ENCODE measurements at regions not wholly inside any gene's neighbourhood (a gene's known extent, or its start where the extent isn't known, plus 50 kb on each side); places are given as distances from the start of the nearest gene placed in this dataset.
A peak's percentile ranks its signal among the peaks of the same experiment; 100 is the strongest.

DNA sequence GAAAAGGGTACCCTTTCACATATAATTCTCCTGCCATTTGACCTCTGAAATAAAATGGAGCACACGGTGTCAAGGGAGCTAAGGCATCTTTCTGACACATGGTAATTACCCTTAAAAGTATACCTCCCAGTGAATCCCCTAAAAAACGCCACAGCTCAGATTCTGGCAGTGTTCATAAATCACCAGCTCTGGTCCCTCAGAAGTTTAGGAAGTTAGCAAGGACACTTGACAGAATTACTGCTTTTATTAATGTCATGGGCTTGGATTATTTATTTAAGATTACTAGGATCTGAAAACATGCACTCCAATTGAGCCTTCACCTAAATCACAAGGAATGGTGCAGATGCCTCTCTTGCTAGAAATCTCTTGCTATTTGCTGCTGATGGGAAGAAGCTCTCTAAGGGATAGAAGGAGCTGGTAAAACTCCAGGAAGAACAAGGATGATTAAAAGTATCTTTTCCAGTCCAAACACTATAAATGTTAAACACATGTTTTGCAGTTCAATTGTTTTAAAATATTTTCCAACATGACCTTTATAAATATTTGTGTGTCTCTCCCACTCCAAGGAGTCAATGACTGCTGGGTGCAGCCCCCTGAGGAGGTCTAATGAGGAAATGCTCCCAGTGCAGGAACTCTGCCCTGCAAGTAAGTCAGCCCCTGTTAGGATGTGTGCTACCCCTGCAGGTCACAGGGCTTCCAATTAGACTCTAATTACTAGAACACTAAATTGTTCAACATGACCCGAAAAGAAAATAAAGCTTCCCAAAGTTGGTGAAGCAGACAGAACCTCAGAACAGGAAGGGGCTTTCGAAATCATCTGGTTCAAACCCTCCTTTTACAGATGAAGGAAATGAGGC lies 230.3 kb downstream of the TFAP2A start:
- ChIA-PET CTCF (no interaction called here), POLR2A (ENCODE audit: unreplicated experiment) (no interaction called here)
- H3K9ac ChIP-seq (ENCODE audit: low read length): no peak overlapping the region
- H3K9me3 ChIP-seq (ENCODE audit: low read length): no peaks in the 10 kb centered on the region
- H3K27ac ChIP-seq (ENCODE audit: low read length): no peak overlapping the region
- no peak for DNase-seq
- no peaks in the 10 kb centered on the region for H4K20me1 ChIP-seq (ENCODE audit: low read length)
- no peaks in the 10 kb centered on the region for H3K9me2 ChIP-seq (replicated peaks; ENCODE audit: low read length)
- H2AFZ ChIP-seq (ENCODE audit: low read length): no peak overlapping the region
- no peaks in the 10 kb centered on the region for H3K79me2 ChIP-seq (ENCODE audit: low read length)
- ATAC-seq: no peak
- H3F3A ChIP-seq (ENCODE audit: low read length, unreplicated experiment): no peaks in the 10 kb centered on the region
- TF ChIP-seq EZH2 (IDR thresholded peaks at IDR 0.05; ENCODE audit: low read length, unreplicated experiment) (no peak), CTCF (conservative IDR thresholded peaks at IDR 0.05; ENCODE audit: low read depth, low read length) (no peak), EZH2phosphoT487 (IDR thresholded peaks at IDR 0.05; ENCODE audit: borderline replicate concordance, low read length) (no peak)
- no peaks in the 10 kb centered on the region for H3K27me3 ChIP-seq (ENCODE audit: low read length)
- no peak overlapping the region for H3K4me2 ChIP-seq (ENCODE audit: low read length)
- intact Hi-C loops (cut with micrococcal nuclease): no loop called here
- H3K4me3 ChIP-seq (ENCODE audit: low read length): no peak overlapping the region
- no peaks in the 10 kb centered on the region for H3K36me3 ChIP-seq (ENCODE audit: low read depth, low read length)
- H3K4me1 ChIP-seq (ENCODE audit: insufficient read depth, low read length): peaks cover 10% of the 10 kb centered on the region
- no TSS peak for BruUV-seq (replicated peaks)

- BruUV-seq (replicated peaks): no TSS peak
- Histone ChIP-seq H3K27ac (ENCODE audit: low read length) (no peak overlapping the region), H3K4me3 (ENCODE audit: low read length) (no peak overlapping the region), H3K4me2 (ENCODE audit: low read length) (no peak overlapping the region), H3K9me3 (ENCODE audit: low read length) (no peaks in the 10 kb centered on the region), H3K27me3 (ENCODE audit: low read length) (no peaks in the 10 kb centered on the region), H3K36me3 (ENCODE audit: low read depth, low read length) (no peaks in the 10 kb centered on the region), H3K9ac (ENCODE audit: low read length) (no peak overlapping the region), H3F3A (ENCODE audit: low read length, unreplicated experiment) (peaks cover 3% of the 10 kb centered on the region), H4K20me1 (ENCODE audit: low read length) (no peaks in the 10 kb centered on the region), H3K9me2 (replicated peaks; ENCODE audit: low read length) (no peaks in the 10 kb centered on the region), H3K4me1 (ENCODE audit: insufficient read depth, low read length) (peaks cover 26% of the 10 kb centered on the region), H2AFZ (ENCODE audit: low read length) (no peak overlapping the region), H3K79me2 (ENCODE audit: low read length) (no peaks in the 10 kb centered on the region)
- intact Hi-C loops (cut with micrococcal nuclease): no loop called here
- ATAC-seq: no peak
- DNase-seq: peak; percentile 57
- no peak for TF ChIP-seq CTCF (conservative IDR thresholded peaks at IDR 0.05; ENCODE audit: low read depth, low read length)
- TF ChIP-seq EZH2 (IDR thresholded peaks at IDR 0.05; ENCODE audit: low read length, unreplicated experiment): no peak
- TF ChIP-seq EZH2phosphoT487 (IDR thresholded peaks at IDR 0.05; ENCODE audit: borderline replicate concordance, low read length): no peak
- ChIA-PET CTCF (no interaction called here), POLR2A (ENCODE audit: unreplicated experiment) (no interaction called here)
These were observed 234.5 kb downstream of the TFAP2A start for GRCh38 chr6:10180138-10181074.

Measured in PC-3 (cell line).